Right lobe of liver (tissue), 4 donors: ENCODE measurements at regions not wholly inside any gene's neighbourhood (a gene's known extent, or its start where the extent isn't known, plus 50 kb on each side); places are given as distances from the start of the nearest gene placed in this dataset.

Experiments
- CTCF ChIP-seq, 4 donors: fragments of 200-600 bp in 3 of 4; fragments of 450-650 bp in 1 of 4; IDR thresholded peaks; one replicate each; pipeline versions ENCODE4 v1.5.1 to v1.8.0; 2016 to 2022; ENCODE audit warnings: antibody characterized with exemption in 4 of 4, mild to moderate bottlenecking in 2 of 4
- POLR2A ChIP-seq: fragments of 450-650 bp; IDR thresholded peaks from one replicate; pipeline ENCODE4 v1.6.1; 2017; ENCODE audit warnings: antibody characterized with exemption, mild to moderate bottlenecking
- donor health status: DM: no; HTN: no; CAD: no.
- donor health status: DM: no; HTN: no; CAD: no.
- donor health status: DM: no; HTN: yes; CAD: no.

- no peak for TF ChIP-seq CTCF (IDR thresholded peaks at IDR 0.05)
- no peak for TF ChIP-seq POLR2A
Measured at GRCh38 chr2:175755169-175755568, 246.9 kb downstream of the LNPK start.
